DND-41 (cell line): ENCODE measurements at regions not wholly inside any gene's neighbourhood (a gene's known extent, or its start where the extent isn't known, plus 50 kb on each side); places are given as distances from the start of the nearest gene placed in this dataset.

Experiments
- CTCF ChIP-seq: IDR thresholded peaks from 2 replicates; pipeline ENCODE4 v1.5.1; 2012; ENCODE audit warnings: borderline replicate concordance, low read length, moderate library complexity, mild to moderate bottlenecking; ENCODE audit not compliant: poor library complexity, severe bottlenecking; ENCODE audit errors: extremely low read depth
- EZH2 ChIP-seq: IDR thresholded peaks from 3 replicates; pipeline ENCODE4 v1.6.1; 2012; ENCODE audit warnings: borderline replicate concordance, low read depth, mild to moderate bottlenecking, moderate library complexity, low read length, inconsistent platforms; ENCODE audit not compliant: severe bottlenecking

DNA sequence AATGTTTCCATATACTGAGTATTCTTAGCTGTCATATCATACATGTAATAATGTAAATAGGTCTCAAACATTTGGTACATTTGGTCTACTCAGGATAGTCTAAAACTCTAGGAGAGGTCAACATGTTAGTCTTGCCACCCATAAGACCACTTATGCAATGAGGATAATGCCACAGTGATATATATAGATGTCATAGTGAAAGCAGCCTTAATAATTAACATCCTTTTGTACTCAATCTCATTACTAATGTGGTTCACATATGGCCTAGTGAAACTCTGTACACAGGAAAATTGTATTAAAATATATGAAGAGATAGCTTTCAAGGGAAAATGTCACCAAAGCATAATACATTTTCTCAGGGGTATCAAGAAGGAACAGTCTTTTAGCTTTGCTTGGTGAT lies 577.9 kb downstream of the TFAP2B start:
- TF ChIP-seq CTCF (no peak), EZH2 (no peak)
